ENCODE measurements at regions not wholly inside any gene's neighbourhood (a gene's known extent, or its start where the extent isn't known, plus 50 kb on each side); places are given as distances from the start of the nearest gene placed in this dataset.
"Not testable (repeated sequence)": the region's sequence is repeated elsewhere in the genome, so short reads cannot be mapped to it uniquely, and the experiment has no call there.

GRCh38 chr2:16750175-16750924 is 84.7 kb upstream of the CYRIA start:
- Histone ChIP-seq H3K9ac (ENCODE audit: low read length) (no peak overlapping the region), H3K27me3 (ENCODE audit: low read depth, low read length) (peaks cover 13% of the 10 kb centered on the region), H3K4me3 (ENCODE audit: low read length) (no peak overlapping the region), H3K4me2 (ENCODE audit: low read length) (no peak overlapping the region), H3K79me2 (ENCODE audit: low read length) (no peaks in the 10 kb centered on the region), H3K9me3 (ENCODE audit: insufficient read depth, low read length) (no peaks in the 10 kb centered on the region), H3K36me3 (replicated peaks; ENCODE audit: low read depth, low read length) (no peaks in the 10 kb centered on the region), H3K4me1 (ENCODE audit: low read length) (peaks cover 18% of the 10 kb centered on the region), H3K27ac (ENCODE audit: low read length) (no peak overlapping the region), H4K20me1 (ENCODE audit: insufficient read depth, low read length) (no peaks in the 10 kb centered on the region), H2AFZ (ENCODE audit: low read depth, low read length) (no peak overlapping the region)
- TF ChIP-seq CTCF (IDR thresholded peaks at IDR 0.05; ENCODE audit: low read depth, low read length) (no peak), EZH2phosphoT487 (IDR thresholded peaks at IDR 0.05; ENCODE audit: low read depth) (no peak)

- not testable (repeated sequence) for H3K27ac ChIP-seq (ENCODE audit: low read length); H3K9me3 ChIP-seq (ENCODE audit: insufficient read depth, low read length); H3K4me2 ChIP-seq (ENCODE audit: low read length)
Measured at GRCh38 chr2:16748511-16749266, 83.1 kb upstream of the CYRIA start.

GRCh38 chr2:16747689-16748088 is 82.1 kb upstream of the CYRIA start:
- H3K4me2 ChIP-seq (ENCODE audit: low read length): no peak overlapping the region
- H2AFZ ChIP-seq (ENCODE audit: low read depth, low read length): no peak overlapping the region
- no peaks in the 10 kb centered on the region for H3K9me3 ChIP-seq (ENCODE audit: insufficient read depth, low read length)
- H4K20me1 ChIP-seq (ENCODE audit: insufficient read depth, low read length): 0 out of 2 replicates have a peak, but pooled peaks cover 2% of the 10 kb centered on the region
- H3K79me2 ChIP-seq (ENCODE audit: low read length): no peaks in the 10 kb centered on the region
- no peak for TF ChIP-seq EZH2phosphoT487 (IDR thresholded peaks at IDR 0.05; ENCODE audit: low read depth)
- no peak for TF ChIP-seq CTCF (IDR thresholded peaks at IDR 0.05; ENCODE audit: low read depth, low read length)
- H3K36me3 ChIP-seq (replicated peaks; ENCODE audit: low read depth, low read length): no peaks in the 10 kb centered on the region
- peaks cover 26% of the 10 kb centered on the region for H3K4me1 ChIP-seq (ENCODE audit: low read length)
- H3K9ac ChIP-seq (ENCODE audit: low read length): no peak overlapping the region
- H3K27me3 ChIP-seq (ENCODE audit: low read depth, low read length): peaks cover 32% of the 10 kb centered on the region
- H3K4me3 ChIP-seq (ENCODE audit: low read length): no peak overlapping the region
- H3K27ac ChIP-seq (ENCODE audit: low read length): no peak overlapping the region

More at GRCh38 chr2:16748511-16749266, 83.1 kb upstream of the CYRIA start:
- not testable (repeated sequence) for H3K36me3 ChIP-seq (replicated peaks; ENCODE audit: low read depth, low read length); H3K9ac ChIP-seq (ENCODE audit: low read length); H2AFZ ChIP-seq (ENCODE audit: low read depth, low read length); H4K20me1 ChIP-seq (ENCODE audit: insufficient read depth, low read length); H3K79me2 ChIP-seq (ENCODE audit: low read length); H3K4me3 ChIP-seq (ENCODE audit: low read length)
- Histone ChIP-seq H3K4me1 (ENCODE audit: low read length) (peaks cover 23% of the 10 kb centered on the region), H3K27me3 (ENCODE audit: low read depth, low read length) (peaks cover 27% of the 10 kb centered on the region)

GRCh38 chr2:16747257-16747656 is 81.6 kb upstream of the CYRIA start:
- Histone ChIP-seq H4K20me1 (ENCODE audit: insufficient read depth, low read length) (0 out of 2 replicates have a peak, but pooled peaks cover 2% of the 10 kb centered on the region), H3K27me3 (ENCODE audit: low read depth, low read length) (peaks cover 35% of the 10 kb centered on the region), H3K27ac (ENCODE audit: low read length) (no peak overlapping the region), H3K9ac (ENCODE audit: low read length) (no peak overlapping the region), H3K4me3 (ENCODE audit: low read length) (no peak overlapping the region), H3K4me1 (ENCODE audit: low read length) (peaks cover 30% of the 10 kb centered on the region), H2AFZ (ENCODE audit: low read depth, low read length) (no peak overlapping the region), H3K4me2 (ENCODE audit: low read length) (no peak overlapping the region), H3K9me3 (ENCODE audit: insufficient read depth, low read length) (no peaks in the 10 kb centered on the region), H3K36me3 (replicated peaks; ENCODE audit: low read depth, low read length) (no peaks in the 10 kb centered on the region), H3K79me2 (ENCODE audit: low read length) (no peaks in the 10 kb centered on the region)
- no peak for TF ChIP-seq EZH2phosphoT487 (IDR thresholded peaks at IDR 0.05; ENCODE audit: low read depth)
- no peak for TF ChIP-seq CTCF (IDR thresholded peaks at IDR 0.05; ENCODE audit: low read depth, low read length)
